VCaP (cell line): ENCODE measurements at regions not wholly inside any gene's neighbourhood (a gene's known extent, or its start where the extent isn't known, plus 50 kb on each side); places are given as distances from the start of the nearest gene placed in this dataset.

Experiments
- H3K27ac ChIP-seq: fragments of 450-650 bp; 2 replicates; pipeline ENCODE4 v1.5.1; 2017
- CTCF ChIP-seq: fragments of 450-650 bp; conservative IDR thresholded peaks from 2 replicates; pipeline ENCODE4 v1.5.1; 2017; ENCODE audit warnings: mild to moderate bottlenecking, moderate library complexity

GRCh38 chr2:6341588-6342129 lies 524.0 kb downstream of the CMPK2 start:
- TF ChIP-seq CTCF = no peak
- no peak overlapping the region for H3K27ac ChIP-seq

GRCh38 chr2:6342273-6342920 lies 523.3 kb downstream of the CMPK2 start:
- no peak overlapping the region for H3K27ac ChIP-seq
- no peak for TF ChIP-seq CTCF

GRCh38 chr2:6343076-6343475 lies 522.6 kb downstream of the CMPK2 start:
- no peak overlapping the region for H3K27ac ChIP-seq
- TF ChIP-seq CTCF = no peak

- no peak for TF ChIP-seq CTCF
- no peak overlapping the region for H3K27ac ChIP-seq
These were observed 513.5 kb downstream of the CMPK2 start for GRCh38 chr2:6352247-6352646.

GRCh38 chr2:6352906-6353515 lies 512.7 kb downstream of the CMPK2 start:
- peak; percentile 85 for TF ChIP-seq CTCF
- H3K27ac ChIP-seq = no peak overlapping the region

- no peak overlapping the region for H3K27ac ChIP-seq
- TF ChIP-seq CTCF = no peak
These were observed 512.0 kb downstream of the CMPK2 start for GRCh38 chr2:6353669-6354068.

GRCh38 chr2:6354546-6354945 lies 511.2 kb downstream of the CMPK2 start:
- no peak for TF ChIP-seq CTCF
- no peak overlapping the region for H3K27ac ChIP-seq
